ENCODE measurements at regions not wholly inside any gene's neighbourhood (a gene's known extent, or its start where the extent isn't known, plus 50 kb on each side); places are given as distances from the start of the nearest gene placed in this dataset.

DNA sequence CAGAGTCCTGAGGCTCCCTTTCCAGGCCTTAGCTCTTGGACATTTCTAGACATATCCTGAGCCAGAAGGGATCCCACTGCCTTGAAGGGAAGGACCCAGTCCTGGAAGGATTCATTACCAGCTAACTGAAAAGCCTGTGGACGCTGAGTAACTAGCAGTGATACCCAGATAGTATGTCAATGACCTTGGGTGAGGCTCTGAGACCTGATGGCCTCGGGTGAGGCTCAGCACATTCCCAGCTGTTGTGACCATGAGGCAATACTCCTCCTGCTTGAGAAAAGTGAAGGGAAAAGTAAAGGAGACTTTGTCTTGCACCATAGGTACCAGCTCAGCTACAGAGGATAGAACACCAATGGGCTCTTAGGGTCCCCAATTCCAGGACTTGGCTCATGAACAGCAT lies 268.1 kb downstream of the DKK2 start:
- DNase-seq (ENCODE audit: low read depth, low spot score), result no peak

DNA sequence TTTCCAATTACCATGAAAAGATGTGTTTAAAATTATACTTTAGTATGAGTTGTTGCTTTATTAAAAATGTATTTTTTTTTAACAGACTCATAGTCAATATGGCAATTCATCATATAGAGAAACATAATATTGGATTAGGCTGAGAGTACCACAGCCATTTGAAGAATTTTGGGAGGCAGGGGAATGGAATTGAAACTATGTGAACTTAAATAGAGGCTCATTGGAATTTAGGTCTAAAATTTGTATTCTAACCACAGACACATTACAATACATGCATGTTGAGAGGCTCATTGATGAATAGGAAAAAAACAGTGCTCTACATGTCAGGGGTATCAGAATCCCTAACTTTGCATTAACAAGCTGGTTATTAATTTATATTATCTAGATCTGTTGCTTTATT lies 269.6 kb downstream of the DKK2 start:
- no peak for DNase-seq (ENCODE audit: low read depth, low spot score)

DNA sequence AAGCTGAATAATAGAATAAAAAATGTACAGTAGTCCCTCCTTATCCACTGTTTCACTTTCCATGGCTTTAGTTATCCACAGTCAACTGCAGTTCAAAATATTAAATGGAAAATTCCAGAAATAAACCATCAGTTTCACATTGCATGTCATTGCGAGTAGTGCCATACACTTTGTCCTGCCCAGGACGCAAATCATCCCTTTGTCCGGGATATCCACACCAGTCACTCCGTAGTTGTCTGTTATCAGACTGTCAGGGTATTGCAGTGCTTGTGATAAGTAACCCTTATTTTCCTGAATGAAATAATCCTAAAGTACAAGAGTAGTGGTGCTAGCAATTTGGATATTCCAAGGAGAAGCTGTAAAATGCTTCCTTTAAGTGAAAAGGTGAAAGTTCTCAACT lies 271.3 kb downstream of the DKK2 start:
- DNase-seq (ENCODE audit: low read depth, low spot score), result no peak

- no peak for DNase-seq (ENCODE audit: low read depth, low spot score)
Observed at GRCh38 chr4:106762666-106763443, 273.3 kb downstream of the DKK2 start.

- no peak for DNase-seq (ENCODE audit: low read depth, low spot score)
Observed at GRCh38 chr4:106753426-106753825, 282.7 kb downstream of the DKK2 start.

GRCh38 chr4:106746451-106746850 lies 289.7 kb downstream of the DKK2 start:
- no peak for DNase-seq (ENCODE audit: low read depth, low spot score)

GRCh38 chr4:106738121-106738520 lies 298.0 kb downstream of the DKK2 start:
- DNase-seq (ENCODE audit: low read depth, low spot score), result no peak

DNA sequence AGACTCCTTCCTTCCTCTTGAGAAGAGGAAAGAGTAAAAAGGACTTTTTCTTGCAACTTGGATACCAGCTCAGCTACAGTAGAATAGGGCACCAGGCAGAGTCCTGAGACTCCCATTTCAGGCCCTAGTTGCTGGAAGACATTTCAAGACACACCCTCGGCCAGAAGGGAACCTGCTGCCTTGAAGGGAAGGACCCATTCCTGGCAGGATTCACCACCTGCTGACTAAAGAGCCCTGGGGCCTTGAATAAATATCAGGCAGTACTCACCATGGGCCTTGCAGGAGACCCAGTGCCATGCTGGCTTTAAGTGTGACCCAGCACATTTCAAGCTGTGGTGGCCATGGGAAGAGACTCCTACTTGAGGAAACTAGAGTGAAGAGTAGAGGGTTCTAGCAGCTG lies 317.6 kb downstream of the DKK2 start:
- DNase-seq (ENCODE audit: low read depth, low spot score), result no peak

DNA sequence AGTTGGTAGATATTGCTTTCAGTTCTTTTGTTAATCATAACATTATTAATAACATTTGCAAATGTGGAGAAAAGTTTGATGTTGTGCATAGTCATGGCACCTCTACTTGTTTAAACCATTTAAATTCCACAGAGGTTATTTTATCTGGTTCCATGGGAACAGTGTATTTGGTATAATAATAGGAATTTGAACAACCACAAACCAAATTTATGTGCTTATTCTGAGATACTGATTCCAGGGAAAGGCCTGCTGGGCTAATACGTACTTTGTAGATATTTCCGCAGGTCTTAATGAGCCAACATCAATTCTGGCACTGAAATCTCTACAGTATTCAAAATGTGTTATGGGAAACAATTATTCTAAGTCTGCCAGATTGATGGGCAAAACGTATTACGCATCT lies 319.0 kb downstream of the DKK2 start:
- DNase-seq (ENCODE audit: low read depth, low spot score), result no peak

GRCh38 chr4:106715825-106716224 lies 320.3 kb downstream of the DKK2 start:
- DNase-seq (ENCODE audit: low read depth, low spot score), result no peak

DNA sequence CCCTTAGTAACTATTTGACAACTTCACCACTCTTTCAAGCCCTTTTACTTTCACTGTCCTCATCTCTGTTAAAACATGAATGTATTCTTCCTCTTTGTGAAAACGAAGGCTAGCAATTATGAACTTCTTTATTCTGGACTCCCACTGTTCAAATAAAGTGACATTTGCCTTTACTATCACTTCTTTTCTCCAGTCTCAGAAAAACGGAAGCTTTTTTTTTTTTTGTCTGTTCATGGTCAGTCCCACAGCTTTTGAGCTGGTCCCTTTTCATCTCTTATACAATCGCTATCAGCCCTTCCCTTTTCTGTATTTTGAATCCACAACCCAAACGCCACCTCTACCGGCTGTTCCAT lies 327.7 kb downstream of the DKK2 start:
- no peak for DNase-seq (ENCODE audit: low read depth, low spot score)

GRCh38 chr4:106707776-106708463 lies 328.2 kb downstream of the DKK2 start:
- no peak for DNase-seq (ENCODE audit: low read depth, low spot score)

GRCh38 chr4:106704253-106704870 lies 331.8 kb downstream of the DKK2 start:
- DNase-seq (ENCODE audit: low read depth, low spot score), result no peak

- no peak for DNase-seq (ENCODE audit: low read depth, low spot score)
Observed at GRCh38 chr4:106700321-106700720, 331.7 kb upstream of the GIMD1 start.

DNA sequence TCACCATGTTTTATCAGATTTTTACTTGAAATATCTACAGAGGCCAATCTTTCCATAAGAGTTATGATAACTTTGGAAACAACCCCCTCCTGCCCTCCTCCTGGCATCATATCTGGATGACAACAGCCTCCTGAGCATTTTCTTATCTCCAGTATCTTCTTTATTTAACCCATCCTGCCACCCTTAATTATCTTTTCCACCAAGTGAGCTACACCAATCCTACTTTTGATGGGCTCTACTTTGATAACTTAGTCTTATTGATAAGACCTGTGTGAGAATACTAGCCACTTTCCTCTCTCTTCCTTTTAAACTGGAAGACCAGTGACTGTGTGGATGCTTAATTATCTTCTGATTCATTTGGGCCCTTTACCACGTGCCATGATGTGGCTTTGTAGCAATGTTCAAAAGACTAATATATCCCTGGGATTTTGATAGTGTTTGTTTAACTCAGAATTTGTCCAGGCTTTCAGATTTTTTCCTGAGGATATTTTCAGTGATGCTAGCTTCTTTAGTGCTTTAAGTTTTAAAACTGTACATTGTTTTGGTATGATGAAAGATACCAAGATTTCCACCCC lies 330.1 kb upstream of the GIMD1 start:
- no peak for DNase-seq (ENCODE audit: low read depth, low spot score)

GRCh38 chr4:106695501-106696262 lies 327.1 kb upstream of the GIMD1 start:
- DNase-seq (ENCODE audit: low read depth, low spot score), result no peak

DNA sequence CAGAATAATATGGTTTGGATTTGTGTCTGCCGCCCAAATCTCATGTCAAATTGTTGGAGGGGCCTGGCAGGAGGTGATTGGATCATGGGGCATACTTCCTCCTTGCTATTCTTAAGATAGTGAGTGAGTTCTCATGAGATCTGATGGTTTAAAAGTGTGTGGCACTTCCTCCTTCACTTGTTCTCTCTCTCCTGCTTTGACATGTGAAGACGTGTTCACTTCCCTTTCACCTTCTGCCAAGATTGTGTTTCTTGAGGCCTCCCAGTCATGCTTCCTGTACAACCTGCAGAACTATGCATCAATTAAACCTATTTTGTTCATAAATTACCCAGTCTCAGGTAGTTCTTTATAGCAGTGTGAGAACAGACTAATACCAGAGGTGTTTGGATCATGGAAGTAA lies 325.7 kb upstream of the GIMD1 start:
- DNase-seq (ENCODE audit: low read depth, low spot score), result no peak

DNA sequence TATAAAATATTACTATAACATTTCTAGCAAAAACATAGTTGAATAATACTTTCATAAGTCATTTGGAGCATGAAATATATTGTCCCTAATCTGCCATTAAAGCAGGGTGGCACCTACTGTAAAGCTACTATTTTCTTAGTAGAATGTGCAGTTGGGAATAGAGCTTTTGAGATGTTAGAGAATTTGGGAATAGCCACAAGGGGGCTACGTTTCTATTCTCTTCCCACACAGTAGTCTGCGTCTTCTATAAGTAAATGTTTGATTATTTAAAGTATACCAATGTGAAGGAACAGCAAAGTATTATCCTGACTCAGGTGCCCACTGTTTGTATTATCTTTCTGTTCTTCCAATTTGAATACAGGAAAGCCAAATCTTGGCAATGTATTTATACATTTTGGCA lies 323.2 kb upstream of the GIMD1 start:
- no peak for DNase-seq (ENCODE audit: low read depth, low spot score)

DNA sequence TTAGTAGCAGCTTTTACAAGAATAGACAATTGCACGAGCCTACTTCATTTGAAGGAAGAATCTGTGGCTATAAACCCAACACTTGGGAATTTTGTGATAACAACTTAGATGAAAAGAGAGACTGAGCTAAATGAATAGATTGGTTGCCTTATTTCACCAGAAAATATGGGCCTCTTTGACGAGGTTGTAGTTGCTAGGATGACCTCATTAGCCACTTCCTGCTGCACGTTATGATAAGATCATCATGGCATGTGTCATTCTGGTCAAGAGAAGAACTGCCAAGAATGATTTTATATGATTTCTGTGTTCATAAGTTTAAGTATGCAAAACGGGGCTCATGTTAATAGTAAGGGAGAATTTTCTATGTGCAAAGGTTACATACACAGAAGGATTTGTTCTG lies 321.9 kb upstream of the GIMD1 start:
- DNase-seq (ENCODE audit: low read depth, low spot score), result no peak

DNA sequence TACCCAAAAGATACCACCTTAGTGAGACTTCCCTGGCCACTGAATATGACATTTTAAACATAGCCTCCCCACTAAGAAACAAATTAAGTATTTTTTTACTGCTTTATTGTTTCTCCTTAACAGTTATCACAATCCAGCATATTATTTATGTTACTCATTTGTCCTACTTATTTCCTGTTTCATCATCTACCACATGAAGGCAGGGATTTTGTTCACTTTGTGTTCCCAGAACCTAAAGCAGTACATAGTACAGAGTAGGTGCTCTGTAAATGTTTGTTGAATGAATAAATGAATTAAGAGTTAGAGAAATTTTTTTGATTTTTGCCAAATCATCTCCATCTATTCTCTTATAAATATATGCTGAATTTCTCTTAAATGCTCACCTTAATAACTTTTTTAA lies 318.4 kb upstream of the GIMD1 start:
- no peak for DNase-seq (ENCODE audit: low read depth, low spot score)

- no peak for DNase-seq (ENCODE audit: low read depth, low spot score)
Observed at GRCh38 chr4:106681381-106681921, 312.9 kb upstream of the GIMD1 start.

- no peak for DNase-seq (ENCODE audit: low read depth, low spot score)
Observed at GRCh38 chr4:106679063-106679462, 310.5 kb upstream of the GIMD1 start.
